Suprapubic skin (tissue), 4 donors: ENCODE measurements at regions not wholly inside any gene's neighbourhood (a gene's known extent, or its start where the extent isn't known, plus 50 kb on each side); places are given as distances from the start of the nearest gene placed in this dataset.
"Not testable (repeated sequence)": the region's sequence is repeated elsewhere in the genome, so short reads cannot be mapped to it uniquely, and the experiment has no call there.

Experiments used
- DNase-seq, 2 donors: peaks; one replicate each; pipeline ENCODE4 v3.0.0-alpha.2; 2019; ENCODE audit warnings: low spot score in 2 of 2
- H3K27ac ChIP-seq: fragments of 200-600 bp; sonication (generic); one replicate; pipeline ENCODE4 v1.5.1; 2019
- H3K27me3 ChIP-seq: fragments of 200-600 bp; sonication (generic); one replicate; pipeline ENCODE4 v1.5.1; 2019
- H3K36me3 ChIP-seq: fragments of 200-600 bp; sonication (generic); one replicate; pipeline ENCODE4 v1.5.1; 2019
- H3K4me1 ChIP-seq: fragments of 200-600 bp; sonication (generic); one replicate; pipeline ENCODE4 v1.5.1; 2019
- H3K4me3 ChIP-seq: fragments of 200-600 bp; sonication (generic); one replicate; pipeline ENCODE4 v1.5.1; 2019; ENCODE audit warnings: mild to moderate bottlenecking
- H3K9me3 ChIP-seq: fragments of 200-600 bp; sonication (generic); one replicate; pipeline ENCODE4 v1.5.1; 2019
- WGBS: methylation state at CpG from one replicate; pipeline ENCODE4 v1.1.5; 2018; 5-methylcytosine and 5-hydroxymethylcytosine counted together
- TF ChIP-seq, protein P1 (sequence below), 2 donors: fragments of 200-600 bp in 1 of 2; fragments of 450-650 bp in 1 of 2; sonication (generic) in 1 of 2; IDR thresholded peaks; one replicate each; pipeline ENCODE4 v1.5.1; 2016 to 2019; ENCODE audit warnings: antibody characterized with exemption in 2 of 2, mild to moderate bottlenecking in 1 of 2, moderate library complexity in 1 of 2

DNA sequence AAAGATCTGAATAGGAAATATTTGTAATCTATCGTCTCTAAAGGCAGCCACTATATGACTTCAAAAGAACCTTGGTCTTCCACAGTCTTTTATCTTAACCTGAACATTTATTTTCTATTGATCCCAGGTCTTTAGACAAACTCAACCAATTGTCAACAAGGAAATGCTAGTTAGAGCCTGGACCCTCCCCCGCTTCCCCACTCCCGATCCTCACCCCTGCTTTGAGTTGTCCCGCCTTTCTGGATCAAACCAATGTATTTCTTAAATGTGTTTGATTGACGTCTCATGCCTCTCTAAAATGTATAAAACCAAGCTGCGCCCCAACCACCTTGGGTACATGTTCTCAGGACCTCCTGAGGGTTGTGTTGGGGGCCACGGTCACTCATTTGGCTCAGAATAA, 506.6 kb downstream of the RPIA start:
- not testable (repeated sequence) for H3K27me3 ChIP-seq, DNase-seq, H3K4me3 ChIP-seq, H3K27ac ChIP-seq, H3K9me3 ChIP-seq, H3K4me1 ChIP-seq, H3K36me3 ChIP-seq
- 89% methylated on average over 7 of the region's 7 CpGs for WGBS

GRCh38 chr2:89199453-89200246, 508.2 kb downstream of the RPIA start:
- H3K4me3 ChIP-seq, H3K4me1 ChIP-seq, H3K27ac ChIP-seq, H3K36me3 ChIP-seq, DNase-seq, H3K9me3 ChIP-seq, H3K27me3 ChIP-seq: not testable (repeated sequence)

- H3K36me3 ChIP-seq, H3K27ac ChIP-seq, H3K4me1 ChIP-seq, DNase-seq, H3K4me3 ChIP-seq, H3K27me3 ChIP-seq, H3K9me3 ChIP-seq: not testable (repeated sequence)
- 87% methylated on average over 4 of the region's 4 CpGs for WGBS
These were observed 508.7 kb downstream of the RPIA start for GRCh38 chr2:89200247-89200527.

- H3K4me1 ChIP-seq, DNase-seq, H3K4me3 ChIP-seq, H3K27me3 ChIP-seq, H3K9me3 ChIP-seq, H3K36me3 ChIP-seq, H3K27ac ChIP-seq: not testable (repeated sequence)
- WGBS: 0% methylated on average over 1 of the region's 1 CpG
These were observed 511.0 kb downstream of the RPIA start for GRCh38 chr2:89202518-89202917.

- H3K27ac ChIP-seq, H3K9me3 ChIP-seq, DNase-seq, H3K36me3 ChIP-seq, H3K4me3 ChIP-seq, H3K4me1 ChIP-seq, H3K27me3 ChIP-seq: not testable (repeated sequence)
- 44% methylated on average over 10 of the region's 11 CpGs for WGBS
- TF ChIP-seq, protein P1, sequence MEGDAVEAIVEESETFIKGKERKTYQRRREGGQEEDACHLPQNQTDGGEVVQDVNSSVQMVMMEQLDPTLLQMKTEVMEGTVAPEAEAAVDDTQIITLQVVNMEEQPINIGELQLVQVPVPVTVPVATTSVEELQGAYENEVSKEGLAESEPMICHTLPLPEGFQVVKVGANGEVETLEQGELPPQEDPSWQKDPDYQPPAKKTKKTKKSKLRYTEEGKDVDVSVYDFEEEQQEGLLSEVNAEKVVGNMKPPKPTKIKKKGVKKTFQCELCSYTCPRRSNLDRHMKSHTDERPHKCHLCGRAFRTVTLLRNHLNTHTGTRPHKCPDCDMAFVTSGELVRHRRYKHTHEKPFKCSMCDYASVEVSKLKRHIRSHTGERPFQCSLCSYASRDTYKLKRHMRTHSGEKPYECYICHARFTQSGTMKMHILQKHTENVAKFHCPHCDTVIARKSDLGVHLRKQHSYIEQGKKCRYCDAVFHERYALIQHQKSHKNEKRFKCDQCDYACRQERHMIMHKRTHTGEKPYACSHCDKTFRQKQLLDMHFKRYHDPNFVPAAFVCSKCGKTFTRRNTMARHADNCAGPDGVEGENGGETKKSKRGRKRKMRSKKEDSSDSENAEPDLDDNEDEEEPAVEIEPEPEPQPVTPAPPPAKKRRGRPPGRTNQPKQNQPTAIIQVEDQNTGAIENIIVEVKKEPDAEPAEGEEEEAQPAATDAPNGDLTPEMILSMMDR (IDR thresholded peaks at IDR 0.05): peak in 1 of 2 donors; percentile 24
These were observed 513.7 kb downstream of the RPIA start for GRCh38 chr2:89205153-89205552.

GRCh38 chr2:89208144-89208932, 516.9 kb downstream of the RPIA start:
- H3K27ac ChIP-seq, H3K9me3 ChIP-seq, H3K4me1 ChIP-seq, DNase-seq, H3K27me3 ChIP-seq, H3K4me3 ChIP-seq, H3K36me3 ChIP-seq: not testable (repeated sequence)
- WGBS: 51% methylated on average over 9 of the region's 9 CpGs

DNA sequence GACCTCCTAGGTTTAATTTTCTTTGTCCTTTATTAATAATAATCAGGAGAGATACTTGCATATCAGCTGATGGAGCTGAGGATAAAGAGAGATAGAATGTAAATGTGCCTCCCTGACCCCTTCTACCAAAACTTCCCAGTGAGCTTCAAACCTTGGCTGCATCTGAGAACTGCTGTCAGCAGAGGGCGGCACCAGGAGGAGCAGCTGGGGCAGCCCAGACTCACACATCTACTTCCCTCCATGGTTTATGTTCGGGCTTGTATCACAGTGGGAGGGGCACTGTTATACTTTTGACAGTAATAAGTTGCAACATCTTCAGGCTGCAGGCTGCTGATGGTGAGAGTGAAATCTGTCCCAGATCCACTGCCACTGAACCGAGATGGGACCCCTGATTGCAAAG, 521.7 kb downstream of the RPIA start:
- H3K36me3 ChIP-seq, H3K9me3 ChIP-seq, H3K27ac ChIP-seq, H3K4me1 ChIP-seq, H3K27me3 ChIP-seq, H3K4me3 ChIP-seq, DNase-seq: not testable (repeated sequence)
- WGBS: no CpG with 5 or more reads among the region's 3 CpGs
- TF ChIP-seq, protein P1 (IDR thresholded peaks at IDR 0.05): peak in 1 of 2 donors; percentile 33

DNA sequence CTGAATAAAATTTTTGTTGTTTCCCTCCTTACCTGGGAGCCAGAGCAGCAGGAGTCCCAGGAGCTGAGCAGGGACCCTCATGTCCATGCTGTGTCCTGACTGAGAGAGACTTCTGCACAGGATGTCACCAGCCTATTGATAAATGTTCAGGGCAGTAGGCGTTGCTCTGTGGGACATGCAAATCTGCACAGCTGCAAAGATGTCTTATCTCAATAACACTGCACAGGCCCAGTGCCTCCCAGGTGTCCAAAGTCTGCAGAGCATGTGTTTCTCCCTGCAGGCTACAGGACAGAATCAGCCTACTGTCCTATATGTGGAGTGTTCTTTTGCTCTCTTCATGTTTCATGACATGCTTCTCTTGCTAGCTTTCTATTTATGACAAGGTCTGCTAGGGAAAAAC, 522.3 kb downstream of the RPIA start:
- not testable (repeated sequence) for H3K27ac ChIP-seq, H3K4me1 ChIP-seq, H3K4me3 ChIP-seq, DNase-seq, H3K27me3 ChIP-seq, H3K9me3 ChIP-seq, H3K36me3 ChIP-seq
- WGBS: no CpG with 5 or more reads among the region's 1 CpG

DNA sequence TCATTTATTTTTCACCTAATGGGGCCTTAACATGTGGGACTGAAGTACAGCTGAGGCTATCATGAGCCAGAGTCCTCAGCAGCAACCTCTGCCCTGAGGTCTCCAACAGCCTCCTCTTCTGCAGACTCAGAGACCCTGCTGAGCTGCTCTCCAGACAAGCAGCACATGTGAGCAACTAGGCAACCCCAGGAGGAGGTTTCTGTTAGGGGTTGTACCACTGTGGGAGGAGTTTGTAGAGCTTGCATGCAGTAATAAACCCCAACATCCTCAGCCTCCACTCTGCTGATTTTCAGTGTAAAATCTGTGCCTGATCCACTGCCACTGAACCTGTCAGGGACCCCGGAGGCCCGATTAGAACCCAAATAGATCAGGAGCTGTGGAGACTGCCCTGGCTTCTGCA, 530.0 kb downstream of the RPIA start:
- not testable (repeated sequence) for H3K4me3 ChIP-seq, DNase-seq, H3K36me3 ChIP-seq, H3K27me3 ChIP-seq, H3K4me1 ChIP-seq, H3K9me3 ChIP-seq, H3K27ac ChIP-seq
- no CpG with 5 or more reads among the region's 2 CpGs for WGBS

GRCh38 chr2:89222063-89222732, 530.7 kb downstream of the RPIA start:
- 73% methylated on average over 2 of the region's 2 CpGs for WGBS
- H3K36me3 ChIP-seq, H3K9me3 ChIP-seq, H3K4me3 ChIP-seq, H3K27ac ChIP-seq, DNase-seq, H3K4me1 ChIP-seq, H3K27me3 ChIP-seq: not testable (repeated sequence)

- not testable (repeated sequence) for H3K27me3 ChIP-seq, H3K4me3 ChIP-seq, H3K4me1 ChIP-seq, H3K27ac ChIP-seq, H3K9me3 ChIP-seq, H3K36me3 ChIP-seq, DNase-seq
- 90% methylated on average over 2 of the region's 2 CpGs for WGBS
These were observed 533.3 kb downstream of the RPIA start for GRCh38 chr2:89224803-89225202.

DNA sequence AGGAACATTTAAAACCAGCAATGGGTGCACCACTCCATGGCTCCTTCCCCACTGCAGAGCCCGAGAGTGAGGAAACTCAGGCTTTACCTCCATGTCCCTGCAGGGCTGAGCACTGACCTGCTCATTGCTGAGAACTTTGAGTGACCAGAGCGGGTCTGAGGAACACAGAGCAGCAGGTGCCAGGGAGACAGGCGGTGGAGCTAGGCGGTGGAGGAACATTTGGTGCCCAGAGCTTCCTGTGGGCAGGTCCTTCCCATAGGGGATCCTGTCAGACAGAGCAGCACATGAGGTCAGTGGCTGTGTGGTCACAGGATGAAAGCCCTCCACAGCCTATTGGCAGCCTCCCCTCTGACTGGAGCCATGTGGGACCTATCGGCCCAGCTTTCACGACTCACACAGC, 538.5 kb downstream of the RPIA start:
- H3K4me3 ChIP-seq, DNase-seq, H3K27me3 ChIP-seq, H3K27ac ChIP-seq, H3K9me3 ChIP-seq, H3K4me1 ChIP-seq, H3K36me3 ChIP-seq: not testable (repeated sequence)
- WGBS: 100% methylated on average over 1 of the region's 6 CpGs
